ENCODE measurements at regions not wholly inside any gene's neighbourhood (a gene's known extent, or its start where the extent isn't known, plus 50 kb on each side); places are given as distances from the start of the nearest gene placed in this dataset.
A peak's percentile ranks its signal among the peaks of the same experiment; 100 is the strongest.
"Not testable (repeated sequence)": the region's sequence is repeated elsewhere in the genome, so short reads cannot be mapped to it uniquely, and the experiment has no call there.

DNA sequence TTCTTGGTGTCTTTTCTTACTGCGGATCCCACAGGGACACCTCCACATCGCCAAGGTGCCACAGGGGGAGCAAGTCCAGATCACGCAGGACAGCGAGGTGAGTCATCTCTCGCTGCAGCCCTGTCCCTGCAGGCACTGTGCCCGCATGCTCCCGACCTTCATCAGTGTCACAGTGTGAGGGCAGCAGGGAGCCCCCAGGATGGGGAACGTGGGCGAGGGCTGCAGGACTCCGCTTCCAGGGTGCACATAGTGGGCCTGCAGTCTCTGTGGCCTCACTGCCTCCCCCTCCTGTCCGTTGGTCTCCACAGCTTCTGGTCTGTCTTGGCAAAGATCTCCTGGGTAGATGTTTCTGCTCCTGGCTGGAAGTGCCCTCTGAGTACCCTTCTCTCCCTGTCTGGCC is 78.0 kb downstream of the NPIPB11 start:
- H3K79me2 ChIP-seq (ENCODE audit: control insufficient read depth, insufficient read depth, low read length); H3K4me1 ChIP-seq (replicated peaks in 1 of 2; ENCODE audit: control insufficient read depth in 2 of 2, insufficient read depth in 2 of 2, low read length in 2 of 2); BruUV-seq (replicated peaks); intact Hi-C loops (cut with micrococcal nuclease); ATAC-seq; H3K9me1 ChIP-seq (ENCODE audit: control insufficient read depth, insufficient read depth, low read length); POLR2A ChIA-PET; H4K20me1 ChIP-seq (replicated peaks; ENCODE audit: control insufficient read depth, insufficient read depth, low read length); CTCF ChIA-PET (ENCODE audit: low intra/inter-chr PET ratio); H2AFZ ChIP-seq (ENCODE audit: low read depth, low read length); H3K27ac ChIP-seq (ENCODE audit: extremely low read depth, low read depth, low read length); H3K36me3 ChIP-seq (ENCODE audit: control insufficient read depth, insufficient read depth, low read length); H3K9me3 ChIP-seq (replicated peaks; ENCODE audit: control insufficient read depth, insufficient read depth, low read depth, low read length); H3K9ac ChIP-seq (ENCODE audit: insufficient read depth in 1 of 2, low read depth in 2 of 2, low read length in 2 of 2); DNase-seq (ENCODE audit: extremely low read depth in 1 of 4, low spot score in 3 of 4); H3K4me2 ChIP-seq (ENCODE audit: insufficient read depth, low read length); FAIRE-seq; H3K4me3 ChIP-seq; in situ Hi-C loops (cut with MboI); TF ChIP-seq ATF3 (CRISPR knock-in tag; conservative IDR thresholded peaks at IDR 0.05): not testable (repeated sequence)
- peak; percentile 43 for TF ChIP-seq FOSL1 (tag; conservative IDR thresholded peaks at IDR 0.05)
- peak; percentile 47 for TF ChIP-seq ATF3 (IDR thresholded peaks at IDR 0.05)
- peak; percentile 93 for TF ChIP-seq ZKSCAN1 (IDR thresholded peaks at IDR 0.05; ENCODE audit: low read depth, low read length)
- 6% methylated on average over 11 of the region's 11 CpGs for WGBS (ENCODE audit: insufficient coverage, low coverage, missing lambda C conversion rate)
- peaks cover 8 to 18% of the 10 kb centered on the region in 2 experiments; a peak in 4 of 5 replicates for H3K27me3 ChIP-seq (ENCODE audit: control insufficient read depth in 2 of 2, insufficient read depth in 2 of 2, low read length in 2 of 2)

DNA sequence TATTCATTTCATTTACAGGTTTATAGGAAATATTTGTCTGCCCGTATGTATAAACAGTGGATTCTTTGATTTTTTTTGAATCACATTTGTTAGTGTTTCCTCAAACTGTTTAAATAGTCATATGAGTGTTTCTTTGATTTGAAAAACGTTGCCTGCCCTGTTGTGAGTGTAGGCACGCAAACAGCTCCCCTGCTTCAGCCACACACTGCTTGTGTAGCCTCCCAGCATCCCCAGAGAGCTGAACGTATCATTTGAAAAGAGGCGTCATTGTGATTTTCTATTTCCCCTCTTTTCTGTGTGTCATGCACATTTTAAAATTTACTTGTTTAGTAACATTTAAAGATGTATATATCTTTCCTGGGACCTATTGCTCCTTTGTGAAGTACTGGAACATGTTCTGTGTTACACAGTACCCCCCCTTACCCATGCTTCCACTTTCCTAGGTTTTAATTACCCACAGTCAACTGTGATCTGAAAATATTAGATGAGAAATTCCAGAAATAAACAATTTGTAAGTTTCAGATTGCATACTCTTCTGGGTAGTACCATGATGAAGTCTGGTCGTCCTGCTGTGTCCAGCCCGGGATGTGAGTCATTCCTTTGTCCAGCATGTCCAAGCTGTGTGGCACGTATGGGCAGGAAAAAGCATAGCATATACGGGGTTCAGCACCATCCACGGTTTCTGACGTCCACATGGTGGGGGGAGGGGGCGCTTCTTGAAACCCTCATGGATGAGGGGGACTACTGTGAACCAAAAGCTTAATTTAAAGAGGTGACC is 78.7 kb downstream of the NPIPB11 start:
- H3K27me3 ChIP-seq (ENCODE audit: control insufficient read depth in 2 of 2, insufficient read depth in 2 of 2, low read length in 2 of 2), result peaks cover 8 to 18% of the 10 kb centered on the region in 2 experiments; a peak in 4 of 5 replicates
- DNase-seq (ENCODE audit: extremely low read depth in 1 of 4, low spot score in 3 of 4); CTCF ChIA-PET (ENCODE audit: low intra/inter-chr PET ratio); H3K9me3 ChIP-seq (replicated peaks; ENCODE audit: control insufficient read depth, insufficient read depth, low read depth, low read length); H2AFZ ChIP-seq (ENCODE audit: low read depth, low read length); H3K4me3 ChIP-seq; H3K79me2 ChIP-seq (ENCODE audit: control insufficient read depth, insufficient read depth, low read length); in situ Hi-C loops (cut with MboI); POLR2A ChIA-PET; H3K4me2 ChIP-seq (ENCODE audit: insufficient read depth, low read length); BruUV-seq (replicated peaks); H3K4me1 ChIP-seq (replicated peaks in 1 of 2; ENCODE audit: control insufficient read depth in 2 of 2, insufficient read depth in 2 of 2, low read length in 2 of 2); H3K27ac ChIP-seq (ENCODE audit: extremely low read depth, low read depth, low read length); ATAC-seq; H3K9ac ChIP-seq (ENCODE audit: insufficient read depth in 1 of 2, low read depth in 2 of 2, low read length in 2 of 2); FAIRE-seq; H3K9me1 ChIP-seq (ENCODE audit: control insufficient read depth, insufficient read depth, low read length); intact Hi-C loops (cut with micrococcal nuclease); H4K20me1 ChIP-seq (replicated peaks; ENCODE audit: control insufficient read depth, insufficient read depth, low read length); H3K36me3 ChIP-seq (ENCODE audit: control insufficient read depth, insufficient read depth, low read length): not testable (repeated sequence)
- 0 out of 2 replicates have a peak, but pooled peaks have one; percentile 14 for TF ChIP-seq FOSL1 (tag; conservative IDR thresholded peaks at IDR 0.05)
- WGBS (ENCODE audit: insufficient coverage, low coverage, missing lambda C conversion rate), result 5% methylated on average over 12 of the region's 12 CpGs

DNA sequence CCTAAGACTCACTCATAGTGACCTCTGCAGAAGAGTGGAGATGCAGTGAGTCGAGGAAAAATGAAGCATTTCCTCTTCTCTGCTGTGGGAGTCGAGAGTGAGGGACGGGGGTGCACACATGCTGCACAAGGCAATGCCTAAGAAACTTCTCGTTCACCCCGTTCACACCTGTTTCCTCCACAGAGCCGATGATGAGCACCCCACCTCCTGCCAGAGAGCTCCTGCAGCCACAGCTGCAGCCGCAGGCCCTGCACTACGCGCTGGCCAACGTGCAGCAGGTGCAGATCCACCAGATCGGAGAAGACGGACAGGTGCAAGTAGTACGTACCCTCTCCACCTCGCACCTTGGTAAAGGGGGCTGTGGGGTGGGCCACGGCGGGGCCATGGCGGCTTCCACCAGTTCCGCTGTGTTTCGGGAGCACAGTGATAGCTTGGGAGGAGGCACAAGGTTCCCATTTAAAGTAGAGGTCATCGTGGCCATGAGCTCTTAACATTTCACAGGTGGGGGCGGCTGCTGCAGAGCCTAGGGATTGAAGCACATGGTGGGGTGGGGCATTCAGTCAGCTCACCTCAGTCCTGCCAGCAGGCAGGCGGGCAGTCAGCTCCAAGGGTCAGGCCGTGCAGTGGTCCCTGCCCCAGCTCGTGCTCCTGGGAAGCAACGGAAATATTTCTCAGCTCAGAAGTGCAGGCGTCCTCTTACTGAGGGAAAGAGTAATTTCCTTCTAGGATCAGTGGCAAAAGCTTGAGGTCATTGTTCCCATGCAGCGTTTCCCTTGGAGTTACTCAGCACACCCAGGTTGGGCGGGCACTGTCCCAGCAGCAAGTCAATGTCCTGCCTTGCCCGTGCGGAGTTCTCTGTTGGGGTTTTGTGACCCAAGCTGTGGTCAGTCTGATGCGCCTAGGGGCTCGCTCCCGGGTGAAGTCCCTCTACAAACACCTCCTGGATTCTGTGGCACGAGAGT is 80.1 kb downstream of the NPIPB11 start:
- 16% methylated on average over 19 of the region's 34 CpGs for WGBS (ENCODE audit: insufficient coverage, low coverage, missing lambda C conversion rate)
- BruUV-seq (replicated peaks); H3K4me3 ChIP-seq; intact Hi-C loops (cut with micrococcal nuclease); H3K27ac ChIP-seq (ENCODE audit: extremely low read depth, low read depth, low read length); H3K4me2 ChIP-seq (ENCODE audit: insufficient read depth, low read length); H3K36me3 ChIP-seq (ENCODE audit: control insufficient read depth, insufficient read depth, low read length); ATAC-seq; DNase-seq (ENCODE audit: extremely low read depth in 1 of 4, low spot score in 3 of 4); H3K9ac ChIP-seq (ENCODE audit: insufficient read depth in 1 of 2, low read depth in 2 of 2, low read length in 2 of 2); H4K20me1 ChIP-seq (replicated peaks; ENCODE audit: control insufficient read depth, insufficient read depth, low read length); H2AFZ ChIP-seq (ENCODE audit: low read depth, low read length); POLR2A ChIA-PET; H3K79me2 ChIP-seq (ENCODE audit: control insufficient read depth, insufficient read depth, low read length); H3K9me3 ChIP-seq (replicated peaks; ENCODE audit: control insufficient read depth, insufficient read depth, low read depth, low read length); H3K4me1 ChIP-seq (replicated peaks in 1 of 2; ENCODE audit: control insufficient read depth in 2 of 2, insufficient read depth in 2 of 2, low read length in 2 of 2); in situ Hi-C loops (cut with MboI); H3K9me1 ChIP-seq (ENCODE audit: control insufficient read depth, insufficient read depth, low read length); FAIRE-seq; CTCF ChIA-PET (ENCODE audit: low intra/inter-chr PET ratio): not testable (repeated sequence)
- peaks cover 8 to 18% of the 10 kb centered on the region in 2 experiments; a peak in 4 of 5 replicates for H3K27me3 ChIP-seq (ENCODE audit: control insufficient read depth in 2 of 2, insufficient read depth in 2 of 2, low read length in 2 of 2)

Measured in K562 (cell line).